ENCODE measurements at regions not wholly inside any gene's neighbourhood (a gene's known extent, or its start where the extent isn't known, plus 50 kb on each side); places are given as distances from the start of the nearest gene placed in this dataset.
A peak's percentile ranks its signal among the peaks of the same experiment; 100 is the strongest.

GRCh38 chr2:2600366-2600765, 269.3 kb upstream of the MYT1L start:
- no peak overlapping the region for H3K4me3 Mint-ChIP-seq
- CTCF ChIA-PET, result no interaction called here
- no peak overlapping the region for H3K27ac Mint-ChIP-seq
- no peaks in the 10 kb centered on the region for H3K36me3 Mint-ChIP-seq (ENCODE audit: low read depth)
- H3K9me3 Mint-ChIP-seq, result peaks cover 6% of the 10 kb centered on the region
- intact Hi-C loops (cut with micrococcal nuclease), result no loop called here
- H3K27me3 Mint-ChIP-seq (ENCODE audit: low read depth), result peaks cover 2% of the 10 kb centered on the region
- DNase-seq, result no peak
- H3K4me1 Mint-ChIP-seq (ENCODE audit: low read depth), result peaks cover 3% of the 10 kb centered on the region

GRCh38 chr2:2599441-2599840, 268.4 kb upstream of the MYT1L start:
- Mint-ChIP-seq H3K27me3 (ENCODE audit: low read depth) (peaks cover 2% of the 10 kb centered on the region), H3K9me3 (peaks cover 6% of the 10 kb centered on the region), H3K4me1 (ENCODE audit: low read depth) (peaks cover 3% of the 10 kb centered on the region), H3K4me3 (no peak overlapping the region), H3K27ac (no peak overlapping the region), H3K36me3 (ENCODE audit: low read depth) (no peaks in the 10 kb centered on the region)
- intact Hi-C loops (cut with micrococcal nuclease), result no loop called here
- no peak for DNase-seq
- CTCF ChIA-PET, result no interaction called here

DNA sequence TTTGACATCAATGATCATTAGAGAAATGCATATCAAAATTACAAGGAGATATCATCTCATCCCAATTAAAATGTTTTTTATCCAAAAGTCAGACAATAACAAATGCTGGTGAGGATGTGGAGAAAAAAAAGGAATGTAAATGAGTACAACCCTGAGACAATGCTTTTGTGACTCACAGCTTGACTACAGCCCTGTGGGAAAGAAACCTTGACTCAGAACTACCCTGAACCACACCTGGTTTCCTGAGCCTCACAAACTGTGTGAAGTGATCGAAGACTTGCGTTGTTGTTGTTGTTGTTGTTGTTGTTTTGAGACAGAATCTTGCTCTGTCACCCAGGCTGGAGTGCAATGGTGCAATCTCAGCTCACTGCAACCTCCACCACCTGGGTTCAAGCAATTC, 266.6 kb upstream of the MYT1L start:
- H3K4me3 Mint-ChIP-seq, result no peak overlapping the region
- peaks cover 3% of the 10 kb centered on the region for H3K4me1 Mint-ChIP-seq (ENCODE audit: low read depth)
- DNase-seq, result no peak
- H3K27ac Mint-ChIP-seq, result peak overlapping the region; percentile 26
- intact Hi-C loops (cut with micrococcal nuclease), result no loop called here
- H3K9me3 Mint-ChIP-seq, result peaks cover 10% of the 10 kb centered on the region
- H3K27me3 Mint-ChIP-seq (ENCODE audit: low read depth), result peaks cover 3% of the 10 kb centered on the region
- no peaks in the 10 kb centered on the region for H3K36me3 Mint-ChIP-seq (ENCODE audit: low read depth)
- CTCF ChIA-PET, result interaction anchor here (0.6 kb wide), 1 partner anchor 48 kb away, joined by 3 read pairs; no protein-coding TSS in a partner anchor

DNA sequence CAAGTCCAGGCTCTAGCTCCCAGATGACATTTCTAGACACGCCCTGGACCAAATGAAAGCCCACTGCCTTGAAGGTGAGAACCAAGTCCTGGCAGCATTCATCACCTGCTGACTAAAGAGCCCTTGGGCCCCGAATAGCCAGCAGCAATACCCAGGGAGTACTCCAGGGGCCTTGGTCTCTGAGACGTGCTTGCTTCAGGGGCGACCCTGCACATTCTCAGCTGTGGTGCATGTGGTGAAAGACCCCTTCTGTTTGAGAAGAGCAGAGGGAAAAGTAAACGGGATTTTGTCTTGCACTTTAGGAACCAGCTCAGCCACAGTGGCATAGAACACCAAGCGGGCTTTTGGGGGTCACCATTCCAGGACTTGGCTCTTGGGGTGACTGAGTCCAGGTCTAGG, 260.5 kb upstream of the MYT1L start:
- H3K9me3 Mint-ChIP-seq, result peaks cover 11% of the 10 kb centered on the region
- no peak overlapping the region for H3K4me3 Mint-ChIP-seq
- CTCF ChIA-PET, result interaction anchor here (1.0 kb wide), 1 partner anchor 683 kb away, joined by 3 read pairs; no protein-coding TSS in a partner anchor
- intact Hi-C loops (cut with micrococcal nuclease), result no loop called here
- no peak overlapping the region for H3K27ac Mint-ChIP-seq
- no peaks in the 10 kb centered on the region for H3K4me1 Mint-ChIP-seq (ENCODE audit: low read depth)
- H3K36me3 Mint-ChIP-seq (ENCODE audit: low read depth), result no peaks in the 10 kb centered on the region
- H3K27me3 Mint-ChIP-seq (ENCODE audit: low read depth), result peaks cover 9% of the 10 kb centered on the region
- no peak for DNase-seq

DNA sequence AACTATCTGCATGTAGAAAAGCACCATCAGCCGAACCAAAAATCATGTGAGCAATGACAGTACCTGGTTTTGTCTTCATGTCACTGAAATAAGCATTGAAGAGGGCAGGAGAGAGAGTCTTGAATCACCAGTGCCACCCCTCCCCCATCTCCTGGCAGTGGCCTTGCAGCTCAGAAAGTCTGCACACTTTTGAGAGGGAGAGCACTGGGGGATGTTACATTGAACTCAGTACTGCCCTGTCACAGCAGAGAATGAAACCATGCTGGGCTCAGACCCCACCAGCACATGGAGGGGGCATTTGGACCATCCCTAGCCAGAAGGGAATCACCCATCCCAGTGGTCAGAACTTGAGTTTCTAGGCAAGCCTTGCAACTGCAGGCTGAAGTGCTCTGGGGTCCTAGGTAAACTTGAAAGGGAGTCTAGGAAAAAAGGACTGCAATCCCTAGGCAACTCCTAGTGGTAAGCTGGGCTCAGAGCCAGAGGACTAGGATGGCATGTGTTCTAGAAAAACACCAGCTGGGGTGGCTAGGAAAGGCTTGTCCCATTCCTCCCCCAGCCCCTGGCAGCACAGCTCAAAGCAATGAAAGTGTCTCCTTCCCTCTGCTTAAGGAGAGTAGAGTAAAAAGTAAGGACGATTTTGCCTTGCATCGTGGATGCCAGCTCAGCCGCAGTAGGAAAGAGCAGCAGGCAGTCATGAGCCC, 259.9 kb upstream of the MYT1L start:
- H3K27ac Mint-ChIP-seq, result no peak overlapping the region
- no peaks in the 10 kb centered on the region for H3K36me3 Mint-ChIP-seq (ENCODE audit: low read depth)
- H3K4me3 Mint-ChIP-seq, result no peak overlapping the region
- CTCF ChIA-PET, result interaction anchor here (1.0 kb wide), 1 partner anchor 682 kb away, joined by 3 read pairs; no protein-coding TSS in a partner anchor
- no peak for DNase-seq
- no peaks in the 10 kb centered on the region for H3K4me1 Mint-ChIP-seq (ENCODE audit: low read depth)
- intact Hi-C loops (cut with micrococcal nuclease), result no loop called here
- peaks cover 9% of the 10 kb centered on the region for H3K9me3 Mint-ChIP-seq
- H3K27me3 Mint-ChIP-seq (ENCODE audit: low read depth), result peaks cover 9% of the 10 kb centered on the region

- Mint-ChIP-seq H3K4me1 (ENCODE audit: low read depth) (no peaks in the 10 kb centered on the region), H3K9me3 (peaks cover 6% of the 10 kb centered on the region), H3K4me3 (no peak overlapping the region), H3K27ac (no peak overlapping the region), H3K27me3 (ENCODE audit: low read depth) (peaks cover 9% of the 10 kb centered on the region), H3K36me3 (ENCODE audit: low read depth) (no peaks in the 10 kb centered on the region)
- no peak for DNase-seq
- intact Hi-C loops (cut with micrococcal nuclease), result no loop called here
- CTCF ChIA-PET, result no interaction called here
Measured at GRCh38 chr2:2590141-2590540, 259.1 kb upstream of the MYT1L start.

- Mint-ChIP-seq H3K9me3 (peaks cover 6% of the 10 kb centered on the region), H3K27ac (no peak overlapping the region), H3K4me3 (no peak overlapping the region), H3K27me3 (ENCODE audit: low read depth) (peaks cover 9% of the 10 kb centered on the region), H3K4me1 (ENCODE audit: low read depth) (no peaks in the 10 kb centered on the region), H3K36me3 (ENCODE audit: low read depth) (no peaks in the 10 kb centered on the region)
- CTCF ChIA-PET, result interaction anchor here (0.6 kb wide), 1 partner anchor 14 kb away, joined by 3 read pairs; no protein-coding TSS in a partner anchor
- intact Hi-C loops (cut with micrococcal nuclease), result no loop called here
- no peak for DNase-seq
Measured at GRCh38 chr2:2588777-2589176, 257.7 kb upstream of the MYT1L start.

GRCh38 chr2:2587354-2587753, 256.3 kb upstream of the MYT1L start:
- no peak overlapping the region for H3K4me3 Mint-ChIP-seq
- no peaks in the 10 kb centered on the region for H3K36me3 Mint-ChIP-seq (ENCODE audit: low read depth)
- no peaks in the 10 kb centered on the region for H3K4me1 Mint-ChIP-seq (ENCODE audit: low read depth)
- no peak overlapping the region for H3K27ac Mint-ChIP-seq
- H3K27me3 Mint-ChIP-seq (ENCODE audit: low read depth), result peaks cover 4% of the 10 kb centered on the region
- DNase-seq, result no peak
- no peaks in the 10 kb centered on the region for H3K9me3 Mint-ChIP-seq
- CTCF ChIA-PET, result no interaction called here
- intact Hi-C loops (cut with micrococcal nuclease), result no loop called here

GRCh38 chr2:2586931-2587330, 255.9 kb upstream of the MYT1L start:
- Mint-ChIP-seq H3K36me3 (ENCODE audit: low read depth) (no peaks in the 10 kb centered on the region), H3K4me3 (no peak overlapping the region), H3K4me1 (ENCODE audit: low read depth) (no peaks in the 10 kb centered on the region), H3K27ac (no peak overlapping the region), H3K9me3 (no peaks in the 10 kb centered on the region), H3K27me3 (ENCODE audit: low read depth) (no peaks in the 10 kb centered on the region)
- no peak for DNase-seq
- intact Hi-C loops (cut with micrococcal nuclease), result no loop called here
- CTCF ChIA-PET, result no interaction called here

DNA sequence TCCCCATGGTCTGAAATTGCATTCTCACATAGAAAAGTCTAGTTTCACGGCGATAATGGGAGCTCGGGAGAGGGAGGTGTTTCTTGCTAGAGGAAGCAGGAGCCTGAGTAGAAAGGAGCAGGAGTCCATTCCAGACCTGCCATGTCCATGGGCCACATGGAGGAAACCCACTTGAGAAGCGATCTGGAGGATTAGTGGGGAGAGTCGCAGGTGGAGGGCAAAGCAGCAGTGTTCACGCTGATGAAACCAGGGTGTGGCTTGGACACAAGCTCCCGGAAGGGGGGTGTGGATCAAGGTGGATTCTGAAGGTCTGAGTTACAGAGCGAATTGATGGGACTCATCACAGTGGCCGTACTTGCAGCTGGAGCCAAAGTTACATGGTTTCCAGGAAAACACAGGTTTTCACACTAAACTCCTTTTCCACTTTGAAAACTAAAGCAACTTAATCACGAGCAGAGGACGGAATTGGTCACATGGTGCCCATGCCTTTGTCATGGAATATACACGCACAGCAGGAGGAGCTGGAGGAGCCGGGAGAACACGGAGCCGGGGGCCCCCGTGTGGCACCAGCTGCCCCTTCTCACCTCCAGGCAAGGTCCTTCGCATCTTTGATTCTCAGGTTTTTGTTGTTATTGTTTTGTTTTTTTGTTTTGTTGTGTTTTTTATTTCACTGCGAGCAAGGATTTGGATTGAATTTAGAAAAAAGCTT, 255.1 kb upstream of the MYT1L start:
- intact Hi-C loops (cut with micrococcal nuclease), result no loop called here
- H3K27me3 Mint-ChIP-seq (ENCODE audit: low read depth), result no peaks in the 10 kb centered on the region
- H3K4me1 Mint-ChIP-seq (ENCODE audit: low read depth), result no peaks in the 10 kb centered on the region
- H3K27ac Mint-ChIP-seq, result no peak overlapping the region
- no peak for DNase-seq
- CTCF ChIA-PET, result no interaction called here
- no peaks in the 10 kb centered on the region for H3K36me3 Mint-ChIP-seq (ENCODE audit: low read depth)
- no peaks in the 10 kb centered on the region for H3K9me3 Mint-ChIP-seq
- no peak overlapping the region for H3K4me3 Mint-ChIP-seq

GRCh38 chr2:2582998-2583545, 252.0 kb upstream of the MYT1L start:
- no peaks in the 10 kb centered on the region for H3K4me1 Mint-ChIP-seq (ENCODE audit: low read depth)
- no peak overlapping the region for H3K27ac Mint-ChIP-seq
- no peaks in the 10 kb centered on the region for H3K27me3 Mint-ChIP-seq (ENCODE audit: low read depth)
- DNase-seq, result no peak
- no peaks in the 10 kb centered on the region for H3K36me3 Mint-ChIP-seq (ENCODE audit: low read depth)
- CTCF ChIA-PET, result interaction anchor here (0.6 kb wide), 1 partner anchor 12 kb away, joined by 3 read pairs; no protein-coding TSS in a partner anchor
- H3K4me3 Mint-ChIP-seq, result no peak overlapping the region
- H3K9me3 Mint-ChIP-seq, result no peaks in the 10 kb centered on the region
- intact Hi-C loops (cut with micrococcal nuclease), result no loop called here

DNA sequence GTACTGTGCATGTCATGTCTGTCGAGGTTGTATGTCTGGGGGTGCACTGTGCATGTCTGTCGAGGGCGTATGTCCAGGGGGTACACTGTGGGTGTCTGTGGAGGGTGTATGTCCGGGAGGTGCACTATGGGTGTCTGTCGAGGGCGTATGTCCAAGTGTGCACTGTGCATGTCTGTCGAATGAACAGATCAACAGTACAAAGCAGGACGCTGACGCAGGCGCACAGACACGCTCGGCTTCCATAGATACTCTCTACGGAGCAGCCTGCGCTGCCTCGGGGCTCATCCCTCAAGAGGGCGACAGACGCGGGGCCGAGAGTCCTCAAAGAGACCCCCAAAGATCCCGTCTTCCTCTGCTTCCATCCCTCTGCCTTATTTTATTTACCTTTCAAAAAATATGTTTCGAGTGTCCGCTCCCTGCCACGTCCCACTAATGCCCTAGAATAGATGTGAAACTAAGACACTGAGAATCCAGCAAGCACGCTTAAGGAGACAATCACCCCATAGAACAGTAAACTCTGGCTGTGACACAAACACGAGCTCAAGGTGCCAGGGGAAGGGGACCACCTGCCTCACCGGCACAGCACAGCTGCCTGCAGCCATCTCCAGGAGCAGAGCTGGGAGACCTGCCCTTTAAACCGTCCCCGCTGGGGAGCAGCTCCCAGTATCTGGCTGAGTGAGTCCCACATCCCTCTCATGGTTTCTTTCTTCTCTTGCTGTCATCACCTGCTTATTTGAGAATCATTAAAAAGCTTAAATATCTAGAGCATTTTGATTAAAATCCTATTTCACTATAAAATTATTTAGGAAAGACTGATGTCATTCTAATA, 250.5 kb upstream of the MYT1L start:
- H3K36me3 Mint-ChIP-seq (ENCODE audit: low read depth), result no peaks in the 10 kb centered on the region
- intact Hi-C loops (cut with micrococcal nuclease), result no loop called here
- H3K27ac Mint-ChIP-seq, result no peak overlapping the region
- CTCF ChIA-PET, result no interaction called here
- no peaks in the 10 kb centered on the region for H3K9me3 Mint-ChIP-seq
- no peak overlapping the region for H3K4me3 Mint-ChIP-seq
- DNase-seq, result no peak
- no peaks in the 10 kb centered on the region for H3K27me3 Mint-ChIP-seq (ENCODE audit: low read depth)
- no peaks in the 10 kb centered on the region for H3K4me1 Mint-ChIP-seq (ENCODE audit: low read depth)

Measured in activated naive CD4-positive, alpha-beta T cell treated with anti-CD3 and anti-CD28 coated beads for 36 hours (primary cell).